Nephron progenitor cell (in vitro differentiated cells): ENCODE measurements at regions not wholly inside any gene's neighbourhood (a gene's known extent, or its start where the extent isn't known, plus 50 kb on each side); places are given as distances from the start of the nearest gene placed in this dataset.

ENCODE experiments used
- DNase-seq: peaks from one replicate; pipeline ENCODE4 v3.0.0; 2021
- H3K27ac Mint-ChIP-seq: 2 replicates; pipeline ENCODE4 v1.8.0; 2021; ENCODE audit warnings: mild to moderate bottlenecking, moderate library complexity, mixed read lengths
- H3K27me3 Mint-ChIP-seq: 2 replicates; pipeline ENCODE4 v1.8.0; 2021; ENCODE audit warnings: mild to moderate bottlenecking, low read depth, mixed read lengths; ENCODE audit not compliant: poor library complexity
- H3K36me3 Mint-ChIP-seq: 2 replicates; pipeline ENCODE4 v1.8.0; 2021; ENCODE audit warnings: low read depth, mixed read lengths
- H3K4me1 Mint-ChIP-seq: 2 replicates; pipeline ENCODE4 v1.8.0; 2021; ENCODE audit warnings: mixed read lengths
- H3K4me3 Mint-ChIP-seq: 2 replicates; pipeline ENCODE4 v1.8.0; 2021; ENCODE audit warnings: mild to moderate bottlenecking, moderate library complexity, mixed read lengths
- H3K9me3 Mint-ChIP-seq: 2 replicates; pipeline ENCODE4 v1.8.0; 2021; ENCODE audit warnings: mild to moderate bottlenecking, moderate library complexity, mixed read lengths
- CTCF ChIP-seq: fragments of 200-600 bp; sonication (generic); IDR thresholded peaks from 2 replicates; pipeline ENCODE4 v1.5.0; 2021; ENCODE audit warnings: antibody characterized with exemption

DNA sequence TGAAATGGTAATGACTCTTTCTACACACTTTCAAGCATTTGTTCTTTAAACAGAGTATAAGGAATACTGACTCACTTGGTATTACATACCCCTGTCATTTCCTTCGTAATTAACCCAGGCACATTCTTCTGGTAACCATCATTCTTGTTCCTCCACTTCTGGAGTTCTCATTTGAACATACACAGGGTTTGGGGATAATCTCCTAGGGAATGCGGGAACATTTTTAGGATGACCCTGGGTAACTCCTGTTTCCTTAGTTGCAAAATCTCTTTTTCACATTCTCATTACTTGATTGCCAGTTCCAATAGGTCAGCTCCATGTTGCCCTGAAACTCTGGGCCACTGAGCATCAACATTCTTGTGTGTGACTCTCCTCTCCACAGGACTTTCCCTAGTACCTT, 51.5 kb upstream of the E2F3 start:
- Mint-ChIP-seq H3K27me3 (peaks cover 3% of the 10 kb centered on the region), H3K4me1 (no peaks in the 10 kb centered on the region), H3K36me3 (no peaks in the 10 kb centered on the region), H3K4me3 (no peak overlapping the region), H3K9me3 (peaks cover 18% of the 10 kb centered on the region), H3K27ac (no peak overlapping the region)
- TF ChIP-seq CTCF = no peak
- no peak for DNase-seq

- H3K27me3 Mint-ChIP-seq = peaks cover 3% of the 10 kb centered on the region
- peaks cover 18% of the 10 kb centered on the region for H3K9me3 Mint-ChIP-seq
- no peak overlapping the region for H3K27ac Mint-ChIP-seq
- no peaks in the 10 kb centered on the region for H3K36me3 Mint-ChIP-seq
- H3K4me1 Mint-ChIP-seq = no peaks in the 10 kb centered on the region
- no peak overlapping the region for H3K4me3 Mint-ChIP-seq
- no peak for TF ChIP-seq CTCF
- DNase-seq = no peak
Observed at GRCh38 chr6:20351534-20351933, 50.1 kb upstream of the E2F3 start.
